Neural progenitor cell (in vitro differentiated cells): ENCODE measurements at regions not wholly inside any gene's neighbourhood (a gene's known extent, or its start where the extent isn't known, plus 50 kb on each side); places are given as distances from the start of the nearest gene placed in this dataset.

ENCODE experiments used
- DNase-seq: peaks from one replicate; pipeline ENCODE4 v3.0.0-alpha.2; 2016; ENCODE audit warnings: low spot score
- H2AFZ ChIP-seq: fragments of 200-600 bp; sonication (generic); replicated peaks from 2 replicates; pipeline ENCODE4 v1.6.1; 2016; ENCODE audit warnings: antibody characterized with exemption
- H3F3A ChIP-seq: fragments of 200-600 bp; sonication (generic); 2 replicates; pipeline ENCODE4 v1.6.1; 2016; ENCODE audit warnings: antibody characterized with exemption, low read depth
- H3K27ac ChIP-seq: fragments of 200-600 bp; sonication (generic); 2 replicates; pipeline ENCODE4 v1.5.1; 2016; ENCODE audit warnings: mild to moderate bottlenecking
- H3K27me3 ChIP-seq: fragments of 200-600 bp; sonication (generic); 2 replicates; pipeline ENCODE4 v1.6.1; 2016; ENCODE audit warnings: mild to moderate bottlenecking, moderate library complexity
- H3K36me3 ChIP-seq: fragments of 200-600 bp; sonication (generic); 2 replicates; pipeline ENCODE4 v1.5.1; 2016
- H3K4me1 ChIP-seq: fragments of 200-600 bp; sonication (generic); 2 replicates; pipeline ENCODE4 v1.6.1; 2016; ENCODE audit warnings: mixed run types
- H3K4me2 ChIP-seq: fragments of 200-600 bp; sonication (generic); 2 replicates; pipeline ENCODE4 v1.6.1; 2016
- H3K4me3 ChIP-seq: fragments of 200-600 bp; sonication (generic); 2 replicates; pipeline ENCODE4 v1.5.1; 2016
- H3K79me2 ChIP-seq: fragments of 200-600 bp; sonication (generic); 2 replicates; pipeline ENCODE4 v1.6.1; 2016; ENCODE audit warnings: low read depth
- H3K9ac ChIP-seq: fragments of 200-600 bp; sonication (generic); 2 replicates; pipeline ENCODE4 v1.6.1; 2016
- H3K9me3 ChIP-seq: fragments of 200-600 bp; sonication (generic); 2 replicates; pipeline ENCODE4 v1.5.1; 2016; ENCODE audit warnings: low read depth
- H4K20me1 ChIP-seq: fragments of 200-600 bp; sonication (generic); 2 replicates; pipeline ENCODE4 v1.6.1; 2016; ENCODE audit warnings: low read depth
- H3K27ac Mint-ChIP-seq: 3 replicates; pipeline ENCODE4 v1.8.0; 2021; ENCODE audit warnings: mixed read lengths
- H3K27me3 Mint-ChIP-seq: 2 replicates; pipeline ENCODE4 v1.8.0; 2022; ENCODE audit warnings: low read depth, mild to moderate bottlenecking, inconsistent platforms, moderate library complexity, mixed read lengths; ENCODE audit not compliant: insufficient read depth
- H3K36me3 Mint-ChIP-seq: 3 replicates; pipeline ENCODE4 v1.8.0; 2021; ENCODE audit warnings: mixed read lengths
- H3K4me1 Mint-ChIP-seq: 3 replicates; pipeline ENCODE4 v1.8.0; 2021; ENCODE audit warnings: mixed read lengths
- H3K4me3 Mint-ChIP-seq: 3 replicates; pipeline ENCODE4 v1.8.0; 2021; ENCODE audit warnings: mild to moderate bottlenecking, moderate library complexity, mixed read lengths
- H3K9me3 Mint-ChIP-seq: 3 replicates; pipeline ENCODE4 v1.8.0; 2020; ENCODE audit warnings: mixed read lengths
- EZH2 ChIP-seq: fragments of 200-600 bp; sonication (generic); IDR thresholded peaks from 2 replicates; pipeline ENCODE4 v1.6.1; 2017; ENCODE audit warnings: antibody characterized with exemption, mild to moderate bottlenecking, moderate library complexity
- EZH2phosphoT487 ChIP-seq: fragments of 200-600 bp; sonication (generic); IDR thresholded peaks from 2 replicates; pipeline ENCODE4 v1.6.1; 2017; ENCODE audit warnings: antibody characterized with exemption
- TF ChIP-seq, protein P1 (sequence below): fragments of 200-600 bp; sonication (generic); IDR thresholded peaks from 2 replicates; pipeline ENCODE4 v1.5.1; 2017; ENCODE audit warnings: antibody characterized with exemption, mild to moderate bottlenecking

GRCh38 chr3:109608574-109608973 is 271.2 kb upstream of the DPPA4 start:
- Histone ChIP-seq H3K9me3 (no peaks in the 10 kb centered on the region), H3F3A (no peaks in the 10 kb centered on the region), H3K27ac (no peak overlapping the region), H3K4me2 (no peak overlapping the region), H3K36me3 (no peaks in the 10 kb centered on the region), H3K27me3 (no peaks in the 10 kb centered on the region), H3K9ac (no peak overlapping the region), H3K4me3 (no peak overlapping the region), H2AFZ (no peak overlapping the region), H4K20me1 (no peaks in the 10 kb centered on the region), H3K4me1 (no peaks in the 10 kb centered on the region), H3K79me2 (no peaks in the 10 kb centered on the region)
- H3K4me1 Mint-ChIP-seq: no peaks in the 10 kb centered on the region
- TF ChIP-seq, protein P1, sequence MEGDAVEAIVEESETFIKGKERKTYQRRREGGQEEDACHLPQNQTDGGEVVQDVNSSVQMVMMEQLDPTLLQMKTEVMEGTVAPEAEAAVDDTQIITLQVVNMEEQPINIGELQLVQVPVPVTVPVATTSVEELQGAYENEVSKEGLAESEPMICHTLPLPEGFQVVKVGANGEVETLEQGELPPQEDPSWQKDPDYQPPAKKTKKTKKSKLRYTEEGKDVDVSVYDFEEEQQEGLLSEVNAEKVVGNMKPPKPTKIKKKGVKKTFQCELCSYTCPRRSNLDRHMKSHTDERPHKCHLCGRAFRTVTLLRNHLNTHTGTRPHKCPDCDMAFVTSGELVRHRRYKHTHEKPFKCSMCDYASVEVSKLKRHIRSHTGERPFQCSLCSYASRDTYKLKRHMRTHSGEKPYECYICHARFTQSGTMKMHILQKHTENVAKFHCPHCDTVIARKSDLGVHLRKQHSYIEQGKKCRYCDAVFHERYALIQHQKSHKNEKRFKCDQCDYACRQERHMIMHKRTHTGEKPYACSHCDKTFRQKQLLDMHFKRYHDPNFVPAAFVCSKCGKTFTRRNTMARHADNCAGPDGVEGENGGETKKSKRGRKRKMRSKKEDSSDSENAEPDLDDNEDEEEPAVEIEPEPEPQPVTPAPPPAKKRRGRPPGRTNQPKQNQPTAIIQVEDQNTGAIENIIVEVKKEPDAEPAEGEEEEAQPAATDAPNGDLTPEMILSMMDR: no peak
- TF ChIP-seq EZH2phosphoT487: no peak
- no peak for TF ChIP-seq EZH2
- no peak overlapping the region for H3K27ac Mint-ChIP-seq
- H3K36me3 Mint-ChIP-seq: no peaks in the 10 kb centered on the region
- H3K4me3 Mint-ChIP-seq: no peak overlapping the region
- H3K27me3 Mint-ChIP-seq: no peaks in the 10 kb centered on the region
- no peaks in the 10 kb centered on the region for H3K9me3 Mint-ChIP-seq
- DNase-seq: no peak

DNA sequence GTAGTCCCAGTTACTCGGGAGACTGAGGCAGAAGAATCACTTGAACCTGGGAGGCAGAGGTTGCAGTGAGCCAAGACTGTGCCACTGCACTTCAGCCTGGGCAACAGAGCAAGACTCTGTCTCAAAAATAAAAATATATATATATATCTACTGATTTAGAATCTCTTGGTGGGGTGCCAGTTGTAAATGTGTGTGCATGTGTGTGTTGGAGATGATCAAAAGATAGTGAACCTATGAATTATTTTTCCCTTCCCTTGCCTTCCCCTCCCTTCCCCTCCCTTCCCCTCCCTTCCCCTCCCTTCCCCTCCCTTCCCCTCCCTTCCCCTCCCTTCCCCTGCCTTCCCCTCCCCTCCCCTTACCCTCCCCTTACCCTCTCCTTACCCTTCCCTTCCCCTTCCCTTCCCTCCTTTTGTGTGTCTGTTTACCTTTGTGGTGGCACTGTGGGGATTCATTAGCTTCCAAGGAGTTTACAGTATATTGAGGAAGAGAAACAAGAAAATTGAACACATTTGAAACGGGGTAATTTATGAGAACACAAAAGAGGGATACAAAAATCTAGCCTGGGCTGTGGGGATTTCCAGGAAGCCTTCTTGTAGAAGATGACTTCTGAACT is 281.5 kb upstream of the DPPA4 start:
- Mint-ChIP-seq H3K4me1 (no peaks in the 10 kb centered on the region), H3K4me3 (no peak overlapping the region), H3K36me3 (no peaks in the 10 kb centered on the region), H3K27me3 (no peaks in the 10 kb centered on the region), H3K9me3 (no peaks in the 10 kb centered on the region), H3K27ac (no peak overlapping the region)
- H3K79me2 ChIP-seq: no peaks in the 10 kb centered on the region
- H4K20me1 ChIP-seq: no peaks in the 10 kb centered on the region
- no peak overlapping the region for H2AFZ ChIP-seq
- H3K4me3 ChIP-seq: no peak overlapping the region
- no peaks in the 10 kb centered on the region for H3K9me3 ChIP-seq
- no peak overlapping the region for H3K9ac ChIP-seq
- no peak overlapping the region for H3K27ac ChIP-seq
- no peak overlapping the region for H3K4me2 ChIP-seq
- H3K36me3 ChIP-seq: no peaks in the 10 kb centered on the region
- no peak for DNase-seq
- H3F3A ChIP-seq: no peaks in the 10 kb centered on the region
- H3K4me1 ChIP-seq: no peaks in the 10 kb centered on the region
- TF ChIP-seq, protein P1: no peak
- TF ChIP-seq EZH2phosphoT487 (no peak), EZH2 (no peak)
- no peaks in the 10 kb centered on the region for H3K27me3 ChIP-seq

GRCh38 chr3:109631897-109632296 is 294.6 kb upstream of the DPPA4 start:
- Mint-ChIP-seq H3K4me1 (no peaks in the 10 kb centered on the region), H3K36me3 (no peaks in the 10 kb centered on the region), H3K4me3 (no peak overlapping the region), H3K9me3 (no peaks in the 10 kb centered on the region), H3K27me3 (no peaks in the 10 kb centered on the region), H3K27ac (no peak overlapping the region)
- no peak overlapping the region for H3K9ac ChIP-seq
- H2AFZ ChIP-seq: no peak overlapping the region
- DNase-seq: no peak
- H3K79me2 ChIP-seq: no peaks in the 10 kb centered on the region
- no peak overlapping the region for H3K4me3 ChIP-seq
- H3K9me3 ChIP-seq: no peaks in the 10 kb centered on the region
- H3K4me2 ChIP-seq: no peak overlapping the region
- no peaks in the 10 kb centered on the region for H3K36me3 ChIP-seq
- no peaks in the 10 kb centered on the region for H4K20me1 ChIP-seq
- no peak overlapping the region for H3K27ac ChIP-seq
- no peaks in the 10 kb centered on the region for H3K4me1 ChIP-seq
- TF ChIP-seq EZH2phosphoT487 (no peak), EZH2 (no peak)
- TF ChIP-seq, protein P1: no peak
- no peaks in the 10 kb centered on the region for H3F3A ChIP-seq
- no peaks in the 10 kb centered on the region for H3K27me3 ChIP-seq
